ENCODE measurements at regions not wholly inside any gene's neighbourhood (a gene's known extent, or its start where the extent isn't known, plus 50 kb on each side); places are given as distances from the start of the nearest gene placed in this dataset.

GRCh38 chr17:51347851-51348584 lies 87.7 kb downstream of the UTP18 start:
- H3K9me3 ChIP-seq: no peaks in the 10 kb centered on the region
- intact Hi-C loops (cut with DNase I; ENCODE audit: low total_unique reads): no loop called here

DNA sequence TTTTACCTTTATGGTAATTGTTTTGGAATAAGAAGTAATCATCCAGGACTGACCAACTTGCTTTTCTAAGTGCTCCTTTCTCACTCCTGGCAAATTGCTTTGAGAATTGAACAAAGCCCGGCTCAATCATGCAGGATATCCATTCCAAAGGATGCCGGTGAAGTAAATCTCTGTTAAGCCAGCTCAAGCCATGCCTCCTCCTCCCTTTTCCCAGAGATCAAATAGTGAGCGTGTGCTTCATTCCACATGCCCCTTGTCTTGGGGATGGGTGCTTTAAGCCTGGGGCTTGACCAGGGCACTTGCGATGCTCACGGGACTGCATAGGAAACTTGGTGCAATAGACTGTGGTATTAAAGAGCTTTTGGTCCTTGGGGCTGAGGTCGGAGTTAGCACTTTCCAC lies 90.7 kb downstream of the UTP18 start:
- H3K9me3 ChIP-seq: no peaks in the 10 kb centered on the region
- peaks cover 0 to 12% (median 5%) of the 10 kb centered on the region in 3 donors for H3K27me3 ChIP-seq

More at GRCh38 chr17:51347851-51348584, 87.7 kb downstream of the UTP18 start:
- H3K27ac ChIP-seq: no peak overlapping the region
- H3K4me3 ChIP-seq: no peak overlapping the region
- WGBS, 5 donors: 81 to 85% (median 83%) methylated on average over 5 of the region's 5 CpGs
- peaks cover 0 to 4% (median 0%) of the 10 kb centered on the region in 4 donors for H3K4me1 ChIP-seq
- TF ChIP-seq EP300 (IDR thresholded peaks at IDR 0.05) (no peak), POLR2A (IDR thresholded peaks at IDR 0.05) (no peak), POLR2AphosphoS5 (IDR thresholded peaks at IDR 0.05) (no peak), CTCF (IDR thresholded peaks at IDR 0.05) (no peak)
- H3K27me3 ChIP-seq: peaks cover 0 to 12% (median 5%) of the 10 kb centered on the region in 3 donors
- DNase-seq: no peak
- H3K36me3 ChIP-seq: no peaks in the 10 kb centered on the region

GRCh38 chr17:51351890-51352289 lies 91.5 kb downstream of the UTP18 start:
- Histone ChIP-seq H3K9me3 (no peaks in the 10 kb centered on the region), H3K4me1 (peaks cover 0 to 4% (median 0%) of the 10 kb centered on the region in 4 donors), H3K27me3 (peaks cover 0 to 12% (median 5%) of the 10 kb centered on the region in 3 donors), H3K36me3 (no peaks in the 10 kb centered on the region), H3K27ac (no peak overlapping the region), H3K4me3 (no peak overlapping the region)
- TF ChIP-seq EP300 (IDR thresholded peaks at IDR 0.05): no peak
- TF ChIP-seq POLR2A (IDR thresholded peaks at IDR 0.05): no peak
- TF ChIP-seq CTCF (IDR thresholded peaks at IDR 0.05): no peak
- no peak for TF ChIP-seq POLR2AphosphoS5 (IDR thresholded peaks at IDR 0.05)
- WGBS, 5 donors: 52 to 69% (median 58%) methylated on average over 3 of the region's 3 CpGs
- intact Hi-C loops (cut with DNase I; ENCODE audit: low total_unique reads): no loop called here
- DNase-seq: peak in 1 of 2 donors; percentile 89

More for the DNA sequence above, 90.7 kb downstream of the UTP18 start:
- H3K36me3 ChIP-seq: no peaks in the 10 kb centered on the region
- no peak overlapping the region for H3K4me3 ChIP-seq
- 71 to 82% (median 81%) methylated on average over 6 of the region's 6 CpGs for WGBS, 5 donors
- H3K4me1 ChIP-seq: peaks cover 0 to 4% (median 0%) of the 10 kb centered on the region in 4 donors
- intact Hi-C loops (cut with DNase I; ENCODE audit: low total_unique reads): no loop called here
- no peak overlapping the region for H3K27ac ChIP-seq
- no peak for DNase-seq
- no peak for TF ChIP-seq CTCF (IDR thresholded peaks at IDR 0.05)
- no peak for TF ChIP-seq POLR2AphosphoS5 (IDR thresholded peaks at IDR 0.05)
- TF ChIP-seq POLR2A (IDR thresholded peaks at IDR 0.05): no peak
- no peak for TF ChIP-seq EP300 (IDR thresholded peaks at IDR 0.05)

DNA sequence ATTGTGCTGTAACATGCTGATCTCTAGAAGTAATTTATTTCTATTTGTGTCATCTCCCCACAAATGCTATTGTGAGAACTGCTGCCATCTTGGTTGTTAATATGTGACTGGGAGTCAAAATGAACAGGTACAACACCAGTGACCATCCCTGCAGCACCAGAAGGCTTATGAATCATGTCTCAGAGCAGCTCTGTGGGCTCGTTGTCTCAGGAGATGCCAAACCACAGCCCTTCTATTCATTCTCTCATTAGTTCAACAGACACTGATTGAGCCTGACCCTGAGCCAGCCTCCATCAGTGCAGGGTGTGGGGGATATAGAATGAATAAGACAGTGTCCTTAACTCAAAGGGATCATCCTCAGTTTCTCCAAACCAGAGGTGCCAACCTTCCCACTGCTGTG lies 92.5 kb downstream of the UTP18 start:
- H3K9me3 ChIP-seq: no peaks in the 10 kb centered on the region
- H3K27ac ChIP-seq: no peak overlapping the region
- TF ChIP-seq POLR2AphosphoS5 (IDR thresholded peaks at IDR 0.05) (no peak), EP300 (IDR thresholded peaks at IDR 0.05) (no peak), POLR2A (IDR thresholded peaks at IDR 0.05) (no peak), CTCF (IDR thresholded peaks at IDR 0.05) (no peak)
- no peak overlapping the region for H3K4me3 ChIP-seq
- peaks cover 0 to 8% (median 0%) of the 10 kb centered on the region in 3 donors for H3K27me3 ChIP-seq
- intact Hi-C loops (cut with DNase I; ENCODE audit: low total_unique reads): no loop called here
- 11 to 48% (median 42%) methylated on average over 1 of the region's 1 CpG for WGBS, 5 donors
- DNase-seq: no peak
- H3K4me1 ChIP-seq: peaks cover 0 to 4% (median 0%) of the 10 kb centered on the region in 4 donors
- H3K36me3 ChIP-seq: no peaks in the 10 kb centered on the region
